Astrocyte (in vitro differentiated cells and primary cell): ENCODE measurements at regions not wholly inside any gene's neighbourhood (a gene's known extent, or its start where the extent isn't known, plus 50 kb on each side); places are given as distances from the start of the nearest gene placed in this dataset.

ENCODE experiments used
- CTCF ChIP-seq: IDR thresholded peaks from 2 replicates; pipeline ENCODE4 v1.5.1; 2011; ENCODE audit warnings: low read depth, mild to moderate bottlenecking, inconsistent platforms, low read length, moderate library complexity; ENCODE audit not compliant: insufficient read depth
- EZH2 ChIP-seq: IDR thresholded peaks from 2 replicates; pipeline ENCODE4 v1.6.1; 2012; ENCODE audit warnings: mild to moderate bottlenecking, low read length, inconsistent platforms; ENCODE audit not compliant: insufficient read depth

DNA sequence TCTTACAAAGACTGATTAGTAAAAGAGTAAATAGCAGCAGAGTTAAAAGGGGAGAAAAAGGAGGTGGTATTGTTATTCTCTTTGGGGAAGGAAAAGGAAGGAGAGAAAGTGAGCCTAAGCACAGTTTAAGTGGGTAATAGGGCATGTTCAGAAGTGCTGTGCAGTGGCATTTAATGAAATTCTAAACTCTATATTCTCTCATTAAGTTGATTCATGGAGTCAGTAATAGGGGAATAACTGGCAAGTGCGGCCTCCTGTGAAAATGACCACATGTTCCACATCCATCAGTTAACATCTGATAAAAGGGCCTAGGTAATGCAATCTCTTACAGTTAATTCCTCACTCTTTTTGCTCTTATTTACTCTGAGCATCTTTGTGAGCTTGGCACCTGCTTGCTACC is 516.7 kb downstream of the JRKL start:
- TF ChIP-seq CTCF (no peak), EZH2 (no peak)
